Loucy (cell line): ENCODE measurements at regions not wholly inside any gene's neighbourhood (a gene's known extent, or its start where the extent isn't known, plus 50 kb on each side); places are given as distances from the start of the nearest gene placed in this dataset.

Experiments
- H2AFZ ChIP-seq: fragments of 200-600 bp; sonication (generic); 2 replicates; pipeline ENCODE4 v1.6.0; 2016; ENCODE audit warnings: antibody characterized with exemption, mild to moderate bottlenecking, low read length, moderate library complexity
- H3F3A ChIP-seq: fragments of 200-600 bp; 2 replicates; pipeline ENCODE4 v1.6.0; 2016; ENCODE audit warnings: antibody characterized with exemption, low read depth, mild to moderate bottlenecking
- H3K27me3 ChIP-seq: fragments of 200-600 bp; sonication (generic); 2 replicates; pipeline ENCODE4 v1.6.1; 2014; ENCODE audit warnings: low read length, mild to moderate bottlenecking; ENCODE audit not compliant: insufficient read depth, poor library complexity, severe bottlenecking
- H3K36me3 ChIP-seq: fragments of 200-600 bp; sonication (generic); 2 replicates; pipeline ENCODE4 v1.6.1; 2016; ENCODE audit warnings: low read length; ENCODE audit not compliant: insufficient read depth
- H3K4me1 ChIP-seq: fragments of 200-600 bp; sonication (generic); 2 replicates; pipeline ENCODE4 v1.5.1; 2014; ENCODE audit warnings: low read length, mild to moderate bottlenecking; ENCODE audit not compliant: insufficient read depth, poor library complexity, severe bottlenecking
- H3K4me2 ChIP-seq: fragments of 200-600 bp; sonication (generic); 2 replicates; pipeline ENCODE4 v1.6.0; 2014; ENCODE audit warnings: antibody characterized with exemption, low read length, low read depth, mild to moderate bottlenecking; ENCODE audit not compliant: poor library complexity, severe bottlenecking
- H3K4me3 ChIP-seq: fragments of 200-600 bp; sonication (generic); 2 replicates; pipeline ENCODE4 v1.5.1; 2014; ENCODE audit warnings: low read length, mild to moderate bottlenecking, mixed read lengths; ENCODE audit not compliant: poor library complexity, severe bottlenecking
- H3K79me2 ChIP-seq: fragments of 200-600 bp; sonication (generic); 2 replicates; pipeline ENCODE4 v1.6.1; 2014; ENCODE audit warnings: low read length; ENCODE audit not compliant: insufficient read depth
- H3K9ac ChIP-seq: fragments of 200-600 bp; sonication (generic); 2 replicates; pipeline ENCODE4 v1.6.0; 2014; ENCODE audit warnings: mild to moderate bottlenecking, low read depth, low read length, moderate library complexity; ENCODE audit not compliant: poor library complexity, severe bottlenecking
- H3K9me2 ChIP-seq: fragments of 200-600 bp; sonication (generic); replicated peaks from 2 replicates; pipeline ENCODE4 v1.6.1; 2016; ENCODE audit warnings: low read depth, low read length, mixed read lengths
- H3K9me3 ChIP-seq: fragments of 200-600 bp; sonication (generic); 2 replicates; pipeline ENCODE4 v1.6.1; 2014; ENCODE audit warnings: mild to moderate bottlenecking, antibody characterized with exemption, low read length, low read depth; ENCODE audit not compliant: insufficient read depth
- H4K20me1 ChIP-seq: fragments of 200-600 bp; sonication (generic); 2 replicates; pipeline ENCODE4 v1.6.0; 2014; ENCODE audit warnings: antibody characterized with exemption, low read length, mild to moderate bottlenecking; ENCODE audit not compliant: insufficient read depth, poor library complexity, severe bottlenecking
- EZH2phosphoT487 ChIP-seq: fragments of 200-600 bp; IDR thresholded peaks from 2 replicates; pipeline ENCODE4 v1.6.1; 2018; ENCODE audit warnings: antibody characterized with exemption, mild to moderate bottlenecking, moderate library complexity, borderline replicate concordance
- TF ChIP-seq, protein P1 (sequence below): fragments of 200-600 bp; sonication (generic); conservative IDR thresholded peaks from 2 replicates; pipeline ENCODE4 v1.5.1; 2014; ENCODE audit warnings: mild to moderate bottlenecking, antibody characterized with exemption, low read length

DNA sequence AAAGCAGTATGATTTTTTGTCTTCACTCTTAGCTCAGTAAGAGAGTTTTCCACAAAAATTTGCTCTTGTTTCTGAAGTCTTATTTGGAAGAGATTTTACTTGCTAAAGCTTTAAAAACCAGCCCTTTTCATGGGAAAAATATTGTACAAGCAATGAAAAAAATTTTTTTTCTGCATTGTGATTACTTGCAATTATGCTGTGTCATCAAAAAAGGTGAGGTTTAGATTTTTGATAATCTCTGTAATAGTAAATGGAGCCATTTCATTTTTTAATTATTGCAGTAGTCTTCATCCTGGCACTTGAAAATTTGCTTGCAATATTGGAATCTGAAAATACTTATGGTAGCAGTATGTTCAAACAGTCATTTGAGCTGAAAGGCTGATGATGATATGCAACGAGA lies 447.4 kb downstream of the SH2D4B start:
- Histone ChIP-seq H3K9me3 (no peaks in the 10 kb centered on the region), H2AFZ (no peak overlapping the region), H3F3A (no peaks in the 10 kb centered on the region), H3K79me2 (no peaks in the 10 kb centered on the region), H3K9me2 (no peaks in the 10 kb centered on the region), H3K4me3 (no peak overlapping the region), H3K4me2 (no peak overlapping the region), H3K27me3 (no peaks in the 10 kb centered on the region), H3K4me1 (peaks cover 26% of the 10 kb centered on the region), H3K36me3 (no peaks in the 10 kb centered on the region), H4K20me1 (no peaks in the 10 kb centered on the region), H3K9ac (no peak overlapping the region)
- TF ChIP-seq, protein P1, sequence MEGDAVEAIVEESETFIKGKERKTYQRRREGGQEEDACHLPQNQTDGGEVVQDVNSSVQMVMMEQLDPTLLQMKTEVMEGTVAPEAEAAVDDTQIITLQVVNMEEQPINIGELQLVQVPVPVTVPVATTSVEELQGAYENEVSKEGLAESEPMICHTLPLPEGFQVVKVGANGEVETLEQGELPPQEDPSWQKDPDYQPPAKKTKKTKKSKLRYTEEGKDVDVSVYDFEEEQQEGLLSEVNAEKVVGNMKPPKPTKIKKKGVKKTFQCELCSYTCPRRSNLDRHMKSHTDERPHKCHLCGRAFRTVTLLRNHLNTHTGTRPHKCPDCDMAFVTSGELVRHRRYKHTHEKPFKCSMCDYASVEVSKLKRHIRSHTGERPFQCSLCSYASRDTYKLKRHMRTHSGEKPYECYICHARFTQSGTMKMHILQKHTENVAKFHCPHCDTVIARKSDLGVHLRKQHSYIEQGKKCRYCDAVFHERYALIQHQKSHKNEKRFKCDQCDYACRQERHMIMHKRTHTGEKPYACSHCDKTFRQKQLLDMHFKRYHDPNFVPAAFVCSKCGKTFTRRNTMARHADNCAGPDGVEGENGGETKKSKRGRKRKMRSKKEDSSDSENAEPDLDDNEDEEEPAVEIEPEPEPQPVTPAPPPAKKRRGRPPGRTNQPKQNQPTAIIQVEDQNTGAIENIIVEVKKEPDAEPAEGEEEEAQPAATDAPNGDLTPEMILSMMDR = no peak
- no peak for TF ChIP-seq EZH2phosphoT487

DNA sequence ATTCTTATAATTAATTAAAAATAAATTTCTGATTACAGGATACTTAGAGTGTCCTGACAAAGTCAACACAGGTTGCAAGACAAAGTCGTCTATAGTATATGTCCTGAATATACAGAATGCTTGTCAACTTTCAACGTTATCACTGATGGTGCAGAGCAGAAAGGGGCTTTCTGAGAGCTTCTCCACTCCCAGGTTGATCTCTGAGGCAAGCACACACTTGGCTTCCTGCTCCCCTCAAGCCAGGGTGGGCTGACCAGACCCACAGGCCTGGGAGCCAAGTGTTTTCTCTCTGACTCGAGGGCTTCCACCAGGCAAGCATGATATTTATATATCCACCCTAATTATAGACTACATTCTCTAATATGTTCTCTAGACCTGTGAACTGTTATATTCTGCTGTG lies 448.9 kb downstream of the SH2D4B start:
- no peaks in the 10 kb centered on the region for H3K36me3 ChIP-seq
- peaks cover 26% of the 10 kb centered on the region for H3K4me1 ChIP-seq
- peak overlapping the region; percentile 46; the same call in 1 of the 2 replicates for H2AFZ ChIP-seq
- no peaks in the 10 kb centered on the region for H3K9me3 ChIP-seq
- H4K20me1 ChIP-seq = no peaks in the 10 kb centered on the region
- no peaks in the 10 kb centered on the region for H3K79me2 ChIP-seq
- no peaks in the 10 kb centered on the region for H3F3A ChIP-seq
- TF ChIP-seq, protein P1 = no peak
- TF ChIP-seq EZH2phosphoT487 = no peak
- H3K4me2 ChIP-seq = peak overlapping the region; percentile 2
- no peaks in the 10 kb centered on the region for H3K27me3 ChIP-seq
- H3K9me2 ChIP-seq = no peaks in the 10 kb centered on the region
- H3K9ac ChIP-seq = no peak overlapping the region
- H3K4me3 ChIP-seq = no peak overlapping the region

DNA sequence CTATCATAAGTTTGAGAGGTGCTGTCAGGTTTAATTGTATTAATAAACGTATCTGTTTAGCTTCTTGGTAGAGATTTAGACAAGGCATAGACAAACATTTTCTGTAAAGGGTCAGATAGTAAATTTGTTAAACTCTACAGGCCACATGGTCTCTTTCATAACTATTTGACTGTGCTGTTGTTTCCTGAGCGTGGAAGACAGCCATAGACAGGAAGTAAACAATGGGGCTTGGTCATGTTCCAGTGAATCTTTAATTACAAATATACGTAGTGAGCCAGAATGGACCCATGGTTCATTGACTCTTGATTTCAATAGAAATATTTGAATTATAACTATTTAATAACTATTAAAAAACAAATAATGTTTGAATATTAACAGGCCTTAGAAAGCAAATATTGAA lies 451.1 kb downstream of the SH2D4B start:
- no peak overlapping the region for H3K4me3 ChIP-seq
- H3K9me3 ChIP-seq = no peaks in the 10 kb centered on the region
- H3K36me3 ChIP-seq = no peaks in the 10 kb centered on the region
- H3K27me3 ChIP-seq = no peaks in the 10 kb centered on the region
- peak overlapping the region; percentile 1 for H3K4me2 ChIP-seq
- H3K9ac ChIP-seq = no peak overlapping the region
- H4K20me1 ChIP-seq = no peaks in the 10 kb centered on the region
- H2AFZ ChIP-seq = peak overlapping the region; percentile 80
- peaks cover 26% of the 10 kb centered on the region for H3K4me1 ChIP-seq
- H3F3A ChIP-seq = no peaks in the 10 kb centered on the region
- H3K9me2 ChIP-seq = no peaks in the 10 kb centered on the region
- no peaks in the 10 kb centered on the region for H3K79me2 ChIP-seq
- TF ChIP-seq, protein P1 = no peak
- TF ChIP-seq EZH2phosphoT487 = no peak
